ENCODE measurements at regions not wholly inside any gene's neighbourhood (a gene's known extent, or its start where the extent isn't known, plus 50 kb on each side); places are given as distances from the start of the nearest gene placed in this dataset.
A peak's percentile ranks its signal among the peaks of the same experiment; 100 is the strongest.

GRCh38 chr2:15880226-15881119, 59.9 kb upstream of the MYCN start:
- no peak for TF ChIP-seq CTCF (conservative IDR thresholded peaks at IDR 0.05)
- no peak overlapping the region for H3K27ac Mint-ChIP-seq (ENCODE audit: unreplicated experiment)
- no peaks in the 10 kb centered on the region for H3K27me3 Mint-ChIP-seq (ENCODE audit: low read depth)
- H3K4me3 Mint-ChIP-seq: no peak overlapping the region
- no peak for DNase-seq (ENCODE audit: low read depth, low spot score)
- H3K4me1 Mint-ChIP-seq: peaks cover 4% of the 10 kb centered on the region
- H3K36me3 Mint-ChIP-seq (ENCODE audit: low read depth): peaks cover 6% of the 10 kb centered on the region
- peaks cover 13% of the 10 kb centered on the region for H3K9me3 Mint-ChIP-seq

GRCh38 chr2:15881120-15881433, 59.3 kb upstream of the MYCN start:
- Mint-ChIP-seq H3K27ac (ENCODE audit: unreplicated experiment) (no peak overlapping the region), H3K36me3 (ENCODE audit: low read depth) (peaks cover 6% of the 10 kb centered on the region), H3K9me3 (peaks cover 13% of the 10 kb centered on the region), H3K4me1 (peaks cover 4% of the 10 kb centered on the region), H3K4me3 (no peak overlapping the region), H3K27me3 (ENCODE audit: low read depth) (no peaks in the 10 kb centered on the region)
- no peak for DNase-seq (ENCODE audit: low read depth, low spot score)
- no peak for TF ChIP-seq CTCF (conservative IDR thresholded peaks at IDR 0.05)

DNA sequence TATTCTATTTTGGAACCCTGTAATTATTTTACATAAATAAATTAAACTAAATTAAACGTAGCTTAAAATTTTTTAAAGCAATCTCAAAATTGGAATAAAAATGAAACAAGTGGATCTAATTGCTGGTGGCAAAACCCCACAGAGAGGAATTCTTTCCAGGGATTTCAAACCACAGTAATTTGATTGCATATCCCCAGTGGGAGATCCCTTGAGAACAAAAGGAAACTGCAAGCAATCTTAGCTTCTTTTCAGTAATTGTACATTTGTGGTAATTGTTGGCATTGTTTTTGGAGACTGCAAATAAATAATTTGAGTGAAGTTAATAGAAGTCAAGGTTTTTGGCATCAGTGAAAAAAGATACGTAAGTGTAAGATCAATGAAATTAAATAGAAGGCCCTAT, 58.7 kb upstream of the MYCN start:
- no peak for DNase-seq (ENCODE audit: low read depth, low spot score)
- Mint-ChIP-seq H3K36me3 (ENCODE audit: low read depth) (peaks cover 2% of the 10 kb centered on the region), H3K27ac (ENCODE audit: unreplicated experiment) (peak overlapping the region; percentile 78), H3K4me3 (no peak overlapping the region), H3K27me3 (ENCODE audit: low read depth) (no peaks in the 10 kb centered on the region), H3K9me3 (peaks cover 9% of the 10 kb centered on the region), H3K4me1 (peaks cover 4% of the 10 kb centered on the region)
- no peak for TF ChIP-seq CTCF (conservative IDR thresholded peaks at IDR 0.05)

DNA sequence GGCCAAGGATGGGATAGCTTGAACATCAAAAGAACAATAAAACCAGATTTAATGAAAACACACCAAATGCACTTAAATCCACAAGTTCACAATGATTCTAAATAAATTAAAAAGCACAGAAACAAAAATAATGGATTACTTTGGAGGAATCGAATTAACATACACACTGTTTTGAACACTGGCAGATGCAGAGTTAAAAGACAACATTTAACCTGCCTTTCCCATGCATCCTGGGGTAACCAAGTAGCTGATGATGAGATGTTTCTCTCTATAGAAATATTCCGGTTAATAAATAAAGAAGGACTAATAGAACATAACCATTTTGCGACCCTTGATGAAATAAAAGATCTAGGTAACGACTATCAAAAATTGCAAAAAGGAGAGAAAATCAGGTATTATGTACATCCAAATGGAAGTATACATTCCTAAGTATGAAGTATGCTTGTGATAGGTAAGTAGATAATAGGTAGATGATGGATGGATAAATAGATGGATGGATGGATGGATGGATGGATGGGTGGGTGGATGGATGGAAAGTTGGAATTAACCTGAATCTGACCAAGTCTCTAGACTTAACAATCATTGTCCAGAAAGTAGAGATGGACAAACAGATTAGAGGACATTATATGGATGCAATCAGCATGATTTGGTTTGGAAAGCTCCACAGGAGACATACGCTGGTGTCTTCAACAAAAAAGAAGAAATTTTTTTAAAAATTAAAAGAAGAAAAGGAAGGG, 57.4 kb upstream of the MYCN start:
- Mint-ChIP-seq H3K36me3 (ENCODE audit: low read depth) (no peaks in the 10 kb centered on the region), H3K9me3 (peaks cover 5% of the 10 kb centered on the region), H3K4me3 (no peak overlapping the region), H3K4me1 (peaks cover 12% of the 10 kb centered on the region), H3K27ac (ENCODE audit: unreplicated experiment) (no peak overlapping the region), H3K27me3 (ENCODE audit: low read depth) (no peaks in the 10 kb centered on the region)
- no peak for DNase-seq (ENCODE audit: low read depth, low spot score)
- TF ChIP-seq CTCF (conservative IDR thresholded peaks at IDR 0.05): no peak

DNA sequence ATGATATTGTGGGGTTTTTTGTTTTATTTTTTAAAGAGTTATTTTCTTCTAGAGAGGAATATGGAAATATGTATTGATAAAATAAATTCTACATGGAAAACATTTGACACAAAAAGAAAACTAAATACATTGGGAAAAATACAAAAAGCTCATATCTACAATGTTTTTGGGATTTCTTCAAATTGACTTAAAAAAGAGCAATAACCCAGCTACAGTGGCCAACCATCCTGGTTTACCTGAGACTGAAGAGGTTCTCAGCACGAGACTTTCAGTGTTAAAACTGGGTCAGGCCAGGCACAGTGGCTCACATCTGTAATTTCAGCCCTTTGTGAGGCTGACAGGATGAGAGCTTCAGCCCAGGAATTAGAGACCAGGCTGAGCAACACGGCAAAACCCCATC, 56.7 kb upstream of the MYCN start:
- Mint-ChIP-seq H3K36me3 (ENCODE audit: low read depth) (no peaks in the 10 kb centered on the region), H3K4me1 (peaks cover 15% of the 10 kb centered on the region), H3K9me3 (peaks cover 5% of the 10 kb centered on the region), H3K27me3 (ENCODE audit: low read depth) (no peaks in the 10 kb centered on the region), H3K27ac (ENCODE audit: unreplicated experiment) (no peak overlapping the region), H3K4me3 (no peak overlapping the region)
- no peak for TF ChIP-seq CTCF (conservative IDR thresholded peaks at IDR 0.05)
- DNase-seq (ENCODE audit: low read depth, low spot score): no peak

Data from neural crest cell (in vitro differentiated cells).